Hepatocyte (in vitro differentiated cells): ENCODE measurements at regions not wholly inside any gene's neighbourhood (a gene's known extent, or its start where the extent isn't known, plus 50 kb on each side); places are given as distances from the start of the nearest gene placed in this dataset.

Experiments
- DNase-seq: peaks from one replicate; pipeline ENCODE4 v3.0.0-alpha.2; 2016; ENCODE audit warnings: low spot score
- H2AFZ ChIP-seq: fragments of 200-600 bp; sonication (generic); 2 replicates; pipeline ENCODE4 v1.6.0; 2016; ENCODE audit warnings: antibody characterized with exemption, mild to moderate bottlenecking
- H3K27ac ChIP-seq: fragments of 200-600 bp; sonication (generic); 2 replicates; pipeline ENCODE4 v1.5.1; 2016; ENCODE audit warnings: mild to moderate bottlenecking
- H3K27me3 ChIP-seq: fragments of 200-600 bp; sonication (generic); 2 replicates; pipeline ENCODE4 v1.6.1; 2016
- H3K36me3 ChIP-seq: fragments of 200-600 bp; sonication (generic); replicated peaks from 2 replicates; pipeline ENCODE4 v1.5.1; 2016; ENCODE audit warnings: low read depth; ENCODE audit not compliant: insufficient read depth
- H3K4me1 ChIP-seq: fragments of 200-600 bp; sonication (generic); 2 replicates; pipeline ENCODE4 v1.5.1; 2016; ENCODE audit warnings: mild to moderate bottlenecking, moderate library complexity; ENCODE audit not compliant: insufficient read depth
- H3K4me2 ChIP-seq: fragments of 200-600 bp; sonication (generic); 2 replicates; pipeline ENCODE4 v1.6.0; 2016
- H3K4me3 ChIP-seq: fragments of 200-600 bp; sonication (generic); 2 replicates; pipeline ENCODE4 v1.5.1; 2016; ENCODE audit warnings: mild to moderate bottlenecking
- H3K79me2 ChIP-seq: fragments of 200-600 bp; sonication (generic); 2 replicates; pipeline ENCODE4 v1.6.0; 2017; ENCODE audit warnings: mild to moderate bottlenecking
- H3K9me2 ChIP-seq: fragments of 200-600 bp; sonication (generic); replicated peaks from 2 replicates; pipeline ENCODE4 v1.6.0; 2017; ENCODE audit warnings: mild to moderate bottlenecking; ENCODE audit not compliant: insufficient read depth
- H3K9me3 ChIP-seq: fragments of 200-600 bp; sonication (generic); 2 replicates; pipeline ENCODE4 v1.5.1; 2016; ENCODE audit warnings: low read depth, mild to moderate bottlenecking
- H4K20me1 ChIP-seq: fragments of 200-600 bp; sonication (generic); 2 replicates; pipeline ENCODE4 v1.6.0; 2016; ENCODE audit warnings: mild to moderate bottlenecking; ENCODE audit not compliant: insufficient read depth, poor library complexity, severe bottlenecking
- EZH2 ChIP-seq: fragments of 200-600 bp; sonication (generic); IDR thresholded peaks from 2 replicates; pipeline ENCODE4 v1.6.1; 2016; ENCODE audit warnings: antibody characterized with exemption, mild to moderate bottlenecking, borderline replicate concordance
- EZH2phosphoT487 ChIP-seq: fragments of 200-600 bp; sonication (generic); IDR thresholded peaks from one replicate; pipeline ENCODE4 v1.6.1; 2018; ENCODE audit warnings: antibody characterized with exemption, mild to moderate bottlenecking, low read depth, moderate library complexity; ENCODE audit not compliant: unreplicated experiment, severe bottlenecking
- WGBS: methylation state at CpG from one replicate; pipeline ENCODE4 v1.1.6; 2016; ENCODE audit warnings: low lambda C conversion rate; ENCODE audit errors: missing lambda C conversion rate; 5-methylcytosine and 5-hydroxymethylcytosine counted together
- TF ChIP-seq, protein P1 (sequence below): fragments of 200-600 bp; sonication (generic); IDR thresholded peaks from 2 replicates; pipeline ENCODE4 v1.5.1; 2016; ENCODE audit warnings: antibody characterized with exemption, mild to moderate bottlenecking; ENCODE audit not compliant: poor library complexity

DNA sequence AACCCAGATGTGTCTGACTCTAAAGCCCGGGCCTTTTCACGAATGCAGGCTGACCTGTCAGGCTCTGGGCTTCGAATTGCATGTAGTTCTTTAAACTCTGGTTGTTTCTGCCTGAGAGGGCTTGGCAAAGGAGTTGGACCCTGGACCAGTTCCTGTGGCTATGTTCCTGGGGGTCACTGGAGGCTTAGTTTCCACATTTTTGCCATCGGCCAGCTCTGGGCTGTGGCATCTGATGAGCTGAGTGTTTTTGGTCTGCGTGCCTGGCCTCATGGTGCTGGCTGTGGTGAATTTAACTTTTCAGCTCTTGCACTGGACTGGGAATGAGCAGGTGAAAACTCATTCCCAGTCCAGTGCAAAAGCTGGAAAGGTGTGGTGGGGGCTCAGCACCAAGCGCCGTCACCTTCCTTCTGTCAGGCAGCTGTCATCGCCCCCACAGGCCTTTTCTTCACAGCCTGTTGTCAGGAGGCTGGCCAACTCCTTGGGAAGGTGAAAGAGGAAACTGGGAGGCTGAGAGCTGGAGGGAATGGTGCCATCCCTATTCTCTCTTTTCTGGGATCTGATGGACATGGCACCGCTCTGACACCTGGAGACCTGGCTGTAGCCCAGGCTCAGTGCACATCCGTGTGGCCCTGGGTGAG lies 123.6 kb downstream of the ADAMTS15 start:
- no peaks in the 10 kb centered on the region for H3K4me1 ChIP-seq
- no peak overlapping the region for H3K4me2 ChIP-seq
- H3K9me2 ChIP-seq, result no peaks in the 10 kb centered on the region
- TF ChIP-seq EZH2, result no peak
- TF ChIP-seq EZH2phosphoT487, result no peak
- TF ChIP-seq, protein P1, sequence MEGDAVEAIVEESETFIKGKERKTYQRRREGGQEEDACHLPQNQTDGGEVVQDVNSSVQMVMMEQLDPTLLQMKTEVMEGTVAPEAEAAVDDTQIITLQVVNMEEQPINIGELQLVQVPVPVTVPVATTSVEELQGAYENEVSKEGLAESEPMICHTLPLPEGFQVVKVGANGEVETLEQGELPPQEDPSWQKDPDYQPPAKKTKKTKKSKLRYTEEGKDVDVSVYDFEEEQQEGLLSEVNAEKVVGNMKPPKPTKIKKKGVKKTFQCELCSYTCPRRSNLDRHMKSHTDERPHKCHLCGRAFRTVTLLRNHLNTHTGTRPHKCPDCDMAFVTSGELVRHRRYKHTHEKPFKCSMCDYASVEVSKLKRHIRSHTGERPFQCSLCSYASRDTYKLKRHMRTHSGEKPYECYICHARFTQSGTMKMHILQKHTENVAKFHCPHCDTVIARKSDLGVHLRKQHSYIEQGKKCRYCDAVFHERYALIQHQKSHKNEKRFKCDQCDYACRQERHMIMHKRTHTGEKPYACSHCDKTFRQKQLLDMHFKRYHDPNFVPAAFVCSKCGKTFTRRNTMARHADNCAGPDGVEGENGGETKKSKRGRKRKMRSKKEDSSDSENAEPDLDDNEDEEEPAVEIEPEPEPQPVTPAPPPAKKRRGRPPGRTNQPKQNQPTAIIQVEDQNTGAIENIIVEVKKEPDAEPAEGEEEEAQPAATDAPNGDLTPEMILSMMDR, result no peak
- no peak overlapping the region for H3K27ac ChIP-seq
- no peaks in the 10 kb centered on the region for H4K20me1 ChIP-seq
- H3K79me2 ChIP-seq, result no peaks in the 10 kb centered on the region
- no peaks in the 10 kb centered on the region for H3K27me3 ChIP-seq
- no peak overlapping the region for H3K4me3 ChIP-seq
- no peak for DNase-seq
- no peaks in the 10 kb centered on the region for H3K9me3 ChIP-seq
- H3K36me3 ChIP-seq, result no peaks in the 10 kb centered on the region
- 93% methylated on average over 10 of the region's 10 CpGs for WGBS
- H2AFZ ChIP-seq, result no peak overlapping the region

DNA sequence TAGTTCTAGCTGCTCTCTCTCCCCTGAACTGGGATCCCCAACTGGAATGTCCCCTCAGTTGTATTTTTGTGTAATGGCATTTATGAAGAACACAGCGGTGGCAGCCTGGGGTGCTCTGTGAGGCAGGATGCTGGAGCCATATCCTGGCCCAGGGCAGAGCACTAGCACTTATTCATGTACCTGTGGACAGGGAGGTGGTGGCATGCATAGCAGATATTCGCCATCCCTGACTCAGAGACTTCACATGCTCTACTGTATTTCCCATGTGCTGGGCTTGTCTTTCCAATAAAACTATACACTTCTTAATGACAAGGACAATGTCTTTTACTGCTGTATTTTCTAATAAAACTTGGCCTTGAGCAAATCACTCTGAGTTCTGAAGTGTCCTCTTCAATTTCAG lies 125.3 kb downstream of the ADAMTS15 start:
- Histone ChIP-seq H3K4me2 (no peak overlapping the region), H3K27ac (no peak overlapping the region), H3K36me3 (no peaks in the 10 kb centered on the region), H3K27me3 (no peaks in the 10 kb centered on the region), H3K79me2 (no peaks in the 10 kb centered on the region), H3K9me2 (no peaks in the 10 kb centered on the region), H3K9me3 (no peaks in the 10 kb centered on the region), H3K4me3 (no peak overlapping the region), H3K4me1 (no peaks in the 10 kb centered on the region), H2AFZ (no peak overlapping the region), H4K20me1 (no peaks in the 10 kb centered on the region)
- no peak for TF ChIP-seq EZH2
- TF ChIP-seq EZH2phosphoT487, result no peak
- TF ChIP-seq, protein P1, result no peak
- no peak for DNase-seq
- 98% methylated on average over 2 of the region's 2 CpGs for WGBS

DNA sequence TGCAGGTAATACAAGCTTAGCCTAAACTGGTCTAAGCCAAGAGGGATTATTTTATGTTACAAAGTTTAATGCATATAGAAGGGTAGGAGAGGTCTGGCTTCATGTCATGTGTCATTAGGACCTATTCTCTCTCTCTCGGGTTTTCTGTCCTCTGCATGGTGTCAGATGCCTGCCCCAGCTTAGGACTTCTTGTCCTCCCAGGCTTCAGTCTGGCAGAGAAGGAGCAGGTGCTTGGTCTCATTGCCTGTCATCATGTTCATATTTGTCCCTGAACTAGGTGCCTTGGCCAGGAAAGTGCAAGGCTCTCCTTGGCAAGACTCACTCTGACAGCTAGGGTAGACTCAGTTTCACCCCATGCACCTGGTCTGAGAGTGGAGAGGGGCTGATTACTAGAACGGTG lies 126.3 kb downstream of the ADAMTS15 start:
- H4K20me1 ChIP-seq, result no peaks in the 10 kb centered on the region
- H3K36me3 ChIP-seq, result no peaks in the 10 kb centered on the region
- no peak overlapping the region for H3K4me3 ChIP-seq
- WGBS, result 88% methylated on average over 2 of the region's 2 CpGs
- no peaks in the 10 kb centered on the region for H3K27me3 ChIP-seq
- H3K4me2 ChIP-seq, result no peak overlapping the region
- H2AFZ ChIP-seq, result no peak overlapping the region
- H3K27ac ChIP-seq, result no peak overlapping the region
- H3K4me1 ChIP-seq, result no peaks in the 10 kb centered on the region
- no peaks in the 10 kb centered on the region for H3K79me2 ChIP-seq
- TF ChIP-seq, protein P1, result no peak
- TF ChIP-seq EZH2, result no peak
- no peak for TF ChIP-seq EZH2phosphoT487
- DNase-seq, result no peak
- no peaks in the 10 kb centered on the region for H3K9me2 ChIP-seq
- H3K9me3 ChIP-seq, result no peaks in the 10 kb centered on the region

DNA sequence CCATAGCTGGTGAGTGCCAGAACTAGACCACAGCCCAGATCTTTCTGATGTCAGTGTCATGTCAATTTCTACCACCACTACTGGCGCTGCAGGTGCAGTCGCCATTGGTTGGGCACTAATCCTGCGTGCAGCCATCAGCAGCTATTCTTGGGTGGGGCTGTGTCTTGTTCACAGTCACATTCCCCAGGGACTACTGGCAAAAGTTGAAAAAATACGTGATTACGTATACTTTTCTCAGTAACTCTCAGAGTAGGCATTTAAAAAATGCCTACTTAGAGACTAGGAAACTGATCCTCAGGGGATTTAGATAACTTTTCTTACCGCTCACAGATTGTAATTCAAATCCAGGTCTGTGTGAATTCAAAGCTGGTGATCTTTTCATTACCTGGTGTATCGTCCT lies 127.7 kb downstream of the ADAMTS15 start:
- H4K20me1 ChIP-seq, result no peaks in the 10 kb centered on the region
- H3K36me3 ChIP-seq, result no peaks in the 10 kb centered on the region
- no peak overlapping the region for H2AFZ ChIP-seq
- no peak overlapping the region for H3K4me2 ChIP-seq
- no peaks in the 10 kb centered on the region for H3K9me3 ChIP-seq
- WGBS, result 78% methylated on average over 7 of the region's 7 CpGs
- DNase-seq, result no peak
- peaks cover 8% of the 10 kb centered on the region for H3K4me1 ChIP-seq
- no peaks in the 10 kb centered on the region for H3K9me2 ChIP-seq
- H3K27ac ChIP-seq, result no peak overlapping the region
- no peaks in the 10 kb centered on the region for H3K27me3 ChIP-seq
- no peaks in the 10 kb centered on the region for H3K79me2 ChIP-seq
- TF ChIP-seq EZH2 (no peak), EZH2phosphoT487 (no peak)
- TF ChIP-seq, protein P1, result no peak
- no peak overlapping the region for H3K4me3 ChIP-seq
